CD4-positive, alpha-beta T cell treated with Interleukin-17A for 4 hours (primary cell): ENCODE measurements at regions not wholly inside any gene's neighbourhood (a gene's known extent, or its start where the extent isn't known, plus 50 kb on each side); places are given as distances from the start of the nearest gene placed in this dataset.
"Not testable (repeated sequence)": the region's sequence is repeated elsewhere in the genome, so short reads cannot be mapped to it uniquely, and the experiment has no call there.

ENCODE experiments used
- DNase-seq: peaks from one replicate; pipeline ENCODE4 v3.0.0-alpha.2; 2020; ENCODE audit warnings: mixed read lengths

DNA sequence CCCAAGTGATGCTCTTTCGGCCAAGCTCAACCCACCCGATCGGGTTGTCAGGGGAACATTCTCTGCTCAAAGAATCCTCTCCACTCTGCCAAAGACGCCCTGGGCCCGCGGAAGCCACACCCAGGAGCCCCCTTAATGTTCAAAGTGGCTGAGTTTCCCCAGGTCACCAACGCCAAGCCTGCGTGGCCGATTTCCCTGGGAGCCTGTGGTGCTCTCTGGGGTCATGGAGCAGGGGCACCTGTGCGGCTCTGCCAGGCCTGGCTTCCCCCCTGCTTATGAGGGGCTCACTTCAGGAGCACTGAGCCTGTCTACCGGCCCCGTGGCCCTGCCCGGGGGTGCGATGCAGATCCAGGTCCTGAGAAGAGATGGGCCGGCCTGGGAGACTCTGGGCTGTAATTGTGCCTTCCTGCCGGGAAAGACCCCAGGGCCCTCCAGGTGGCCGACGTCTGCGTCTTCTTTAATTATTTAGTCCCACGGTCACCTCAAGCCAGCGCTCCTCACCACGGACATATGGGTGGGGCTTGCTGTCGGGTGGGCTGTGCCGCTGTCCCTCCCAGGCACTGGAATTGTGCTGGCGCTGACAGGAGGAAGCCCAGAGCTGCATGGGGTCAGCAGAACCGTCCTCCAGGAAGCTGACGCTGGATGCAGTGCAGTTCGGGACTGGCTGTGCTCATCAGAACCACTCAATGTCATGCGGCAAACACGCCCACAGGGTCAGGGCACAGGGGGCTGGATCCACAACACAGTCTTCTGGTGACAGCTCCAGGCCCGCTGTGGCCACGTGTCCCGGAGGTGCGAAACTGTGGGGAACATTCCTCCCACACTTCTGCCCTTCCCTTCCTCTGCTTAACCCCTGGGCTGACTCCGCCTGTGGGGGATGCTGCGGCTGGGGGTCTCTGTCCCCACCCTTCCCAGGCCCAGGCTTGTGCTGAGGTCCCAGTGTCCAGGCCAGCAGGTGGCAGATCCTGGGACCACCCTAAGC lies 267.6 kb upstream of the SFSWAP start:
- DNase-seq, result no peak

DNA sequence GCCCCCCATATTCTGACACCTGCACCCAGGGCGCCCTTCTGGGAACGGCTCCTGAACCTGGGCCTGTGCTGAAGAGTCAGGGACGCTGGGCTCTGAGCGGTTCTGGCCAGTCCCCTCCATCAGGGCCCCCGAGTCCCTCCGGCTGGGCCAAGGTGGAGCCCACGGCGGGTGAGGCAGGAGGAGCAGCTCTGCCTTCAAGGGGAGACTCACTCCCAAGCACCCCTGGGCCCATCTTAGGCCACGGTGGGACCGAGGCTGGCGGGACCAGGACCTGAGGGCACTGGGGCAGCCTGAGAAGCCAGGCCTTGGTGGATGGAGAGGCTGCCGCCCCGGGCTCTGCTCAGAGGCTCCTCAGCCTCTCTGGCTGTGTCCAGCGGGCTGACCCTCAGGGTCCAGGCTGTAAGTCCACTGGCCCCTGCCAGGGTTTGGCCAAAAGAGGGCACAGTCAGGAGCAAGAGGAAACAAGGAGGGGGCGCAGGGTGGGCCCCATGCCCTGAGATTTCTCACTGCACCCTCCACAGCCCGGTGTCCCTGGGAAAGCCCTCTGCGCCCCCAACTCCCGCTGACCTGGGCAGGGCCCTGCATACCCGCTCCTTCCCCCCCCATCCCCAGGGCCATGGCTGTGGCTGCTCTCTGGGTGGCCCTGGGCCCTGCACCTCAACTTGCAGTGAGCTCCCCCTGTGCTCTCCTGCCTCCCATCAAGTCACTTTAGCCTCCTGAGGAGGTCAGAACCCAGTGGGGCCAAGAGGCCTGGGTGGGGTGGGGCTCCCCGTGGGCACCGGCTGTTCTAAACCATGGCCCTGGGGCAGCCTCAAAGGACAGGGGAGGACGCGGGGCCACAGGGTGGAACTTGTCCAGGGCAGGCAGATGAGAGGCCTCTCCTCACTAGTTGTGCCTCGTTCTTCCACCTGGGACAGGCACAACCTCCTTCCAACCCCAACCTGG lies 266.4 kb upstream of the SFSWAP start:
- DNase-seq, result no peak

DNA sequence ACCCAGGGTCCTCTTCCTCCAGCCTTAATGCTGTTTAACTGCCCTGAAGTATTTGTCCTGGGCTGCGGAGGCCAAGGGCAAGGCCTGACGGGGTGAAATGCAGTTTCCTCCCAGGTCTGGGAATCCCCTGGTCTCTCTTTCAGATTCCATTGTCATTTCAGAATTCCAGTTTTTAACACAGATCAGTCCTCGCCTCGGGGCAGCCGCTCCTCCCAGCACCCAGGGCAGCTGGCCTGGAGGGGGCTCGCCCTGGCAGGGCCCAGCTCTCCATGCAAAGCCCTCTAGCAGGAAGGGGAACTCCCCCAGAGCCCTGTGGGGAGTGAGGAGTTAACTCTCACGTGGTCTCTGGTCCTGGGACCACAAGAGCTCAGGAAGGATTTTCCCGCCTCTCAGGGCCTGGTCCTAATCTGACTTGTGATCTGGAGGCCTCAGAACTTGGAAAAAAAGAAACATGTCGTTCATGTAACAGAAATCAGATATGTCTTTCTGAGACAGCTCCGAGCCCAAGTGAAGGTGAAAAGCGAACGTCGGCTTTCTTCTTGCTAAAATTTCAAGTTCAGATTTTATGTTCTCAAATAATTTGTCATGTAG lies 265.6 kb upstream of the SFSWAP start:
- DNase-seq, result no peak

DNA sequence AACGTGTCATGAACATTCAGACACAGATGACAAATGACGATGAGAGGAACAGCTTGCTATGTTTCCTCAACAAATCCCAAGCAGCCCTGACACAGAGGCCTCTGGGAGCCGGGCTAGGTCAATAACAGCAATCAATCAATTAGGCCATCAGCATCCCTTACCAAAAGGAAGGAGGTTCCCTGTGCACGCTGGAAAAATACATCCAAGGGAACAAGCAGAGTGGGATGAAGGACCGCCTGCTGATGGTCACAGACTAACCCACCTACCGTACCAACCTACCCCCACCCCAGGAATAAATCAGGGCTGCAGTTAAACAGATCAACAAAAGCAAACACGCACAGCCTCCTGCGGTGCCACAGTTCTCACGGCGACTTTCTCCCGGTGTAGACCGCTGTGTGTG lies 265.1 kb upstream of the SFSWAP start:
- DNase-seq, result no peak

DNA sequence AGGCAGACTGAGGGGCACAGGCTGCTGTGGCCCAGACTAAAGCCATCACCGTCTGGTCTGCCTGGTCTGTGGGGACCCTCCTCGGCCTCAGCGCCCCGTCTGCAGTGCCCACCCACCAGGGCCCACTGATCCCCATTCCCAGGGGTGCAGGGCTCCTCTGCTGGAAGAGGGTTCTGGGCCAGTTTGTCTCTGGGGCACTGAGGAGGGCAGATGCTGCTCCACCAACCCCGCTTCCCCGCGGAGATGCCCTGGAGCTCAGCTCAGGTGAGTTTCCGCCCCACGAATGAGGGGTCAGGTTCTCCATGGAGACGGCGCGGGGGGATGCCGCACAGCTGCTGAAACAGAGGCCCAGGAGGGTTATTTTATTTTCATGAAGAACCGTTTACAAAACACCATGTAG lies 263.3 kb upstream of the SFSWAP start:
- DNase-seq, result not testable (repeated sequence)

DNA sequence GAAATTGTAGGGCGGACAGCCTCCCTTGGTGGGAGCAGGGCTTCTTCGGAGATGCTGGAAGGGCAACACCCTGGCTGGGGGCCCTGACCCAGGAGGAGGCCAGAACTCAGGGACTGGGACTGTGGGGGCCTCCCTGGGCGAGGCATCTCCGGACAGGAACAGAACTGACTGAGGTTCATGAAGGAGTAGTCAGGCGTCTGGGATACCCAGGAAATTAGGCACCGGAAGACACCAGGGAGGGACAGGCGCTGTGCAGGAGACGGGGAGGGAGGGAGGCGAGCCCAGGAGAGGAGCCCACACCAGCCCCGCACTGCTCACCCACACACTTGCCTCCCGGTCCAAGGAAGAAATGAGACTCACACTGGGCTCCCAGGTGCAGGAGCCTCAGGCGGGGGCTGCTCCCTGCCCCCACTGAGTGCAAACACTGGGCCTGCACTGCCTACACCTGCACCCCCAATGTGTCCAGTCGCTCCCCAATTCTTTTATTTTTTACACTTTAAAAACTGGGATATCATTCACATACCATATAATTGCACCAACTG lies 262.6 kb upstream of the SFSWAP start:
- no peak for DNase-seq

DNA sequence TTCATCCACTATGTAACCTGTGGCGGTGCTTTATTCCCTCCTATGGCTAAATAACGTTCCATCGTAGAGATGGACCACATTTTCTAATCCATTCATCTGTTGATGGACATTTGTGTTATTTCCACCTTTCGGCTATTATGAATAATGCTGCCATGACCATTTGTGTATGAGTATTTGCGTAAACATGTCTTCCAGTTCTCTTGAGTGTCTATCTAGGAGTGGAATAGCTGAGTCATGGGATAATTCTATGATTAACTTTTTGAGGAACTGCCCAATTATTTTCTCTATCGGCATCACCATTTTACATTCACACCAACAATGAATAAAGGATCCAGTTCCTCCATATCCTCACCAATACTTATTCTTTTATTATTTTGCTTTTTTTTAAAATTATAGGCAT lies 261.9 kb upstream of the SFSWAP start:
- no peak for DNase-seq

DNA sequence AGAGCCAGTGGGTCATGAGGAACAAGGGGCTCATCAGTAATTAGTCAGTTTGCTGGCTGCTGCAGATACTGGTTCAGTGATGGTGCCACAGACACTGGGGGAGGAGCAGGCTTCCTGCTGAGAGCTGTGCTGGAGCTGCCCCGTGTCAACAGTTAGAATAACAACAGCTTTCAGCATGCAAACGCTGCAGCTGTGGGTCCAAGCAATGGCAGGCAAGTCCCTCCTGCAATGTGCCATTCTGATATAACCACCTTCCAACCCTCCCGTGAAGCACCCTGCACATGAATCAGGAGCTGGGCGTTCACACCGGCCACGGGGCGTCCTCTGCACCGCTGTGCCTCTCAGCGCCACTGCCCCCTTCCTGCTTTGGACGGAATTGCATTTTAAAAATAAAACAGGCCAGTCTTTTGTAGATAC lies 258.4 kb upstream of the SFSWAP start:
- DNase-seq, result peak; percentile 38

DNA sequence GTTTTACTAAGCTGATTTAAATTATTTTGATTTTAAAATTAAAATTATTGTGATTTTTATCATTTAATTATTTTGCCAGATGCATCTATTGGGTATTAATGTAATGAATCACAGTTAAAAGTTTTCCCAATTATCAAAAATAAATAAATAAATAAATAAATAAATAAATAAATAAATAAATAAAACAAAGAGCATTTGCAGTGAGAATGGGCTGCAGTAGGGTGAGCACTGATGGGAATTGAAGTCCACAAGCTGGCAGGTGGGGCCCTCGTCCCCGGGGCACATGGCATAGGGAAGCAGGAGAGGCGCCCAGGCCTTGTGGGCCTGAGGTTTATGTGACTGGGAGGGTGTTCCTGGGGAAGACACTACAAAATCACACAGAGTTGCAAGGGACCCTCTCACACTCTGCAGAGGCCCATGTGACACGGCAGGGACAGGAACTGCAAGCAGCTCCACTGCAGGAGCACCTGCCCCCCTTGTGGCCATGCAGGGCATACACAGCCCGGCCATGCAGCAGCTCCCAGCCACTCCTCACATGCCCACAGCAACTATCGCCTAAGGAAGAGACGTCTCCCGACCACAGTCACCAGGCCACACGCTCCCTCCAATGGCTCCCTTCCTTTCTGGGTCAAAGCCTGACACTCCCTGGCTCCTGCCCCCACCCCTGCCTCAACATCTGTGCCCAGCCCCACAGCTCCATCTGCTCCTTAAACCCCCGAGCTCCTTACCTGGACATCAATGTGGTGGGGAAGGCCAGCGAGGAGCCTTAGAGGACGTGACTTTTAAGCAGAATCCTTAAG lies 256.3 kb upstream of the SFSWAP start:
- DNase-seq, result peak; percentile 26

DNA sequence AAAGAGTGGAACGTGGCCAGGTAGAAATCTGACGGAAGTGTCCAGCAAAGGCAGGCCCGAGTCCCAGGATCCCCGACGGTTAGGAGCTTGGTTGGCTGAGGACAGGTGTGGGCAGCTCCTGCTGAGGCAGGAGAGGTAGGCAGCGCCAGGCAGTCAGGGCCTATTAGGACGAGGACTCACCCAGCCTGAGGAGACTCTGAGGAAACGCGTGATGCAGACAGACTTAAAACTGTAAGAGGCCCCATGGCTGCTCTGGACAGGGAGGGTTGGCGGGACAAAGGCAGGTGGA lies 255.7 kb upstream of the SFSWAP start:
- no peak for DNase-seq

DNA sequence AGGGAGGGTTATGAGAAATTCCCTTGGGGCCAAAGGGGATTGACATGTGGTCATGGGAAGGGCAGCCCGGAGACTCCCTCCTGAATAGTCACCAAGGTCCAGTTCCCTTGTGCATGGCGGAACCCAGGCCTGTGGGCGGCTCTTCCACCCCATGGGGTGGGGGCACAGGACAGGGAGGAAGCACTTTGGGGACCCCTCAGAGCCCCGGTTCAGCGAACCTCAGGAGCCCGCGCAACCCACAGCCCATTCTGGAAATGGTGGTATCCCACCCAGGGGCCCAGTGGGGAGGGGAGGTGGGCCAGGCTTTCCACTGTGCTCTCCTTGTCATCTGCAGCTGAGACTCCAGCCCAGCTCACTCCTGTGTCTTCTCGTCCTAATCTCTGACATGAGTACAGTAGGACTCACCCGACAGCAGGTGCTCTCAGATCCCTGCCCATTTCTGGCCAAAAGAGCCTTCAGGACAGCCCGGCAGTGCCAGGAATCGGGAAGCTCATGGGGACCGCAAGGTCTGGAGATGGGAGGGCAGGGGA lies 255.2 kb upstream of the SFSWAP start:
- no peak for DNase-seq

DNA sequence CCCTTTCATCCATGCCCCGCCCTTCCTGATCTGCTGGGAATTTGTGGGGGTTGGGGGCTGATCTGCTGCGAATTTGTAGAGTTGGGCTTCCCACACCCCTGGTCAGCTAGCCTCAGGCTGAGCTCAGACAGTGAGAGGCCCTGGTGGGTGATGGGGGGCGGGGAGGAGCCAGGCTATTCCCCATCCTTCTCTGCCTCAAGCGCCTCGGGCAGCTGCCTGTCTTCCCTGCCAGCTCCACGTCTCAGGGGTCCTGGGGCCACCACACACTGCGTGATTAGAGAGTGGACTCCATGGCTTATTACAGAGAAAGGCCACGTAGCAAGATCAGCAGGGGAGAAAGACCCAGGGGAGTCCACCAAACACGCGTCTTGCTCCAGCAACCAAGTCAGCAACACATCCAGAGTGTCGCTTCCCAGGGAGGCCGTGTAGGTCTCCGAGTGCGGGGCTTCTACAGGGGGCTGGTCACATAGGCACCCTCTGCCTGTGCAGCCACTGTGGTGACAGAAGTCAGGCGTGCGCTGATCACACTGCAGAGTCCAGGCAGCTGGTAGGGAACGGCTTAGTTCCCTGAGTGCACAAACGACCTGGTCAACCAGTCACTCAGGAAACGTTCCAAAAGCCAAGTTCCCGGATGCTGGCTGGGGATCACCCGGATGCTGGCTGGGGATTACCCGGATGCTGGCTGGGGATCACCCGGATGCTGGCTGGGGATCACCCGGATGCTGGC lies 254.4 kb upstream of the SFSWAP start:
- DNase-seq, result no peak

DNA sequence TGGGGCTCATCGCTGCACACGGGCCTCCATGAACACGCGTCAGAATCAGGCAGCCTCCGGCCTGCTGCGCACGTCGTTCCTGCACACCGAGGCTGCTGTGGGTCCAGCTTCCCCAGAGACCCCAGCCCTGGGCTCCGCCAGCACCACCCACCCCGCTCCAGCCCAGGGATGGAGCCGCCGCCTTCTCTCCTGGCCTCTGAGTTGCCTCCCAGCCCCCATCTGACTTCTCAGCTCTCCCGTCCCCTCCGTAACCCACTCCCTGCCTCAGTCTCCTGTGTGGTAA lies 253.9 kb upstream of the SFSWAP start:
- DNase-seq, result no peak

DNA sequence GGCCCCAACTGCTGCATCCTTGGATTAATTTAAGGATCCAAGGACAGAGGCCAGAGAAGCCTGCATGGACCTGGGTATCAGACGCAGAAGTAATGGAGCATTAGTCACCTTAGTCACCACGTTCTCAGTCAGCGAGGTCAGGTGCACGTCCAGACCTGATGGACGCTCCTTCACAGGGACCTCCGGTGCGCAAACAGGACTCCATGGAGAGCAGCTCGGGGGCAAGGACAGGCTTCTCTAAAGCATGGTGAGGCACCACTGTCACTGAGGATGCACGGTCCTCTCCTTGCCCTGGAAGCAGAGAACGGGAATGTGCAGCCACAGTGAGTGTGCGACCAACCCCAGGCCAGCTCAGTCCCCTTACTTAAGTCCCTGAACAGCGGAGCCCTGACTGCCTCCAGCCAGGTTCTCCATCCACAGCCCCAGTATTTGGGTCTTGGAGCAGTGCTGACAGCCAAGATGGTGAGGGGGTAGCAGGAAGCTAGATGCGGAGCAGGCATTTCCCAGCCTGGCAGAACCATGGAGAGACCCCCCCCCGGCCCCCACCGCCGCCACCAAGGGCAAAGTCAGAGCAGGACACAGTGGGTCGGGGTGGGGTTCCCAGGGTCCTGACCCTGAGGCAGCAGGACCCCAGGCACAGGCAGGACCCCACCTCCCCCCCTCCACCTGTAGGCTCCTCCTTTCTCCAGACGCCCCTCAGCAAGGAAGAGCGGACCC lies 253.4 kb upstream of the SFSWAP start:
- no peak for DNase-seq

DNA sequence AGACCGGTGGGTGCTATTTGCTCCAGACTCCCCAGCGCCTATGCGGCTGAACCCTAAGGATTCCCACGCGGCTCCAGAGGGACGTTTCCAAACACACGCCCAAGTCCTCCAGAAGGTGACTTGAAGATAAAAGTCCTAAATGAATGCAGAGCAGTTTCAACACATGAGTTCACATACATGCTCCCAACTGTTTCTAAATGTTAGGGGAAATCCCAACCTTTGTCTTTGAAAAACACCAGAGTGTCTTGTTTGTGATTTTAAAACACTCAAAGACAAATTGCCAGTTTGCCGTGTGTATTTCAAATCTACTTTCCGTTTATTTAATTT lies 252.9 kb upstream of the SFSWAP start:
- DNase-seq, result no peak

DNA sequence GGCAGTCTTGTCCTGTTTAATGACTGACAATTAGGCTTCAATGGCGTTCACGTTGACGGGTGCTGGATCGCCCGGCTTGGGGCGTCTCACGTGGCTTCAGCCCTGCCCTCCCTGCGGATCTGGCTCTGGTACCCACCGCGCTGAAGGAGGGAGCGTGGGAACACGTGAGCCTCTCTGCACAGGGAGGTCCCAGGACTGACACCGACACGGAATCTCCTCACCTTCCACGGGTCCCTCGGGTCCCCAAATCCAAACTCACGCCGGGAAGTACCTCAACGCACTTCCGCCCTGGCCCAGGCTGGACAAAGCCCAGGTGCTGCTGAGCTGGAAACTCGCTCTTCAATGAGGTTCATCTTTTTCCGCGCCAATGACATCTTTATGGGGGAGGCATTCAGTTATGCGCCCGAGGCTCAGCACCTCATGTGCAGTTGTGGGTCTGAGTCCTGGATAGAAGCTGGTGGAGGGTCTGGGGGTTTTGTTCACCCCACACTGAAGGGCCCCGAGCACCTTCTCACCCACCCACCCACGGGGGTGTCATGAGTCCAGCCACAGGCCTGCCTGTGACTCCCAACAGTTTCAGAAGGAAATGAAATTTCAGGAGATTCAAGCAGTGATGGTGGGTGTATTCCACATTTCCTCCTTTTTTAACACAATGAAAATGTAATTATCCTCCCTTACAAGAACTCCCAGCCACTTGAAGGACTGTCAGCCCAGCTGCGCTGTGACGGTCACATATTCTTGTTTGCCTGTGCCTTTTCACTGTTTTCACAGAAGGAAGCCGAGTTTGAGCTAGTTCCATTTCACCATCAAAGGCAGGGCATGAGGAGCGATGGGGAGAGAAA lies 251.7 kb upstream of the SFSWAP start:
- no peak for DNase-seq

DNA sequence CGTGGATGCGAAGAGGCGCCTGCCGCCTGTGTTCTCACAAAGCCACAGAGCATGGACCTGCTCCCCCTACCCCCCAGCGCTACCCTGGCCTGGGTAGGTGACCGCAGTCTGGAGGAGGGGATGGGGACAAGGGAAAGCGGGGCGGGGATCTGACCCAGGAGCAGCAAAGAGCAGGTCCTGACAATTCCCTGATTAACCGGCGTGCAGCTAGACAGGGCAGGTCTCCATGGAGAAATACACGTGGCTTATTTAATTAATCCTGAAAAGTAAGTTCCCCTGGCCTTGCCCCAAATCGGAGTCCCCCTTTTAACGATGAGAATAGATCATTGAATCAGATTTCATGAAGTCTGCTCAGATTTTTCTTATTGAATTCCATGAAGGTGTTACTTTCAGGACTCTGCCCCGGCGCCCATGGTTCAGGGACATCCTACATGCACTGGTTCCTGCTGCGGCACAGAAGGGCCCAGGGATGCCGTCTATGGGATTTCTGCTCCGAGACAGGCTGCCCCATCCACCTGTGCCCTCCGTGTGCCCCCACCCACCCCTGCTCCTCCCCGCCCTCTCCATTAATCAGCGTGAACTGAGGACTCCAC lies 251.0 kb upstream of the SFSWAP start:
- no peak for DNase-seq

DNA sequence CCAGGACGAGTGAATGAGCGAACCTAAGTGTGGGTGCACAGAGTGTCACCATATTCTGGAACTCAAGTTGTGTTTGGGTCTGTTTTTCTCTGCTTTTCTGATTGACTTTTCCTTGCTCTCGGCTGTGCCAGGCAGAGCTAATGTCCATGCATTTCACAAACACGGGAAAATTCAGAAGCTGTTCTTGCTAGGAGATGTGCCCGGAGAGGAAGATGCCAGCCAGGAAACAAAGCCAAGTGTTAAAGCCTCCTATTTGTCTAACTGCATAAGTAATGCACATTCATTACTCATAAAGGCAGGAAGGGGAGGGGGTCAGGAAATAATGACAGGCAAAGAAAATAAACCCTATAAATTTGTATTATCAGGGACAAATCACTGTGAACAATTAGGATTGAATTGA lies 250.4 kb upstream of the SFSWAP start:
- DNase-seq, result no peak

DNA sequence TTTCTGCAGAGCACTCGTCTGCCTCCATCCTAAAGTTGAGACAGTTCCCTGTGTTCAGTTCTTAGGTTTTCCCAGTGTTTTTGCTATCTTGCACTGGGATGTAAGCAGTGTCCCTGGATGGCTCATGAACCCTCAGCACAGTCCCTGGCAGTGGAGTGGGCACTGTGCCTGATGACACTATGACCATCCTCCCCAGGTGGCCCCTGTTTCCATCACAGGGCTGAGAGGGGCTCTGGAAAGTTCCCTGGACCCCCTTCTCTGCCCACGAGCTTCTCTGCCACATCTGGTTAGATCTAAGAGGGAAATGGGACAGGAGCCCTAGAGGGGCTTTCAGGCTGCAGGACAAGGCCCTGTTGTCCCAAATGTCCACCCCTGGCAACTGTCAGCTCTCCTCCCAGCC lies 249.8 kb upstream of the SFSWAP start:
- DNase-seq, result no peak

DNA sequence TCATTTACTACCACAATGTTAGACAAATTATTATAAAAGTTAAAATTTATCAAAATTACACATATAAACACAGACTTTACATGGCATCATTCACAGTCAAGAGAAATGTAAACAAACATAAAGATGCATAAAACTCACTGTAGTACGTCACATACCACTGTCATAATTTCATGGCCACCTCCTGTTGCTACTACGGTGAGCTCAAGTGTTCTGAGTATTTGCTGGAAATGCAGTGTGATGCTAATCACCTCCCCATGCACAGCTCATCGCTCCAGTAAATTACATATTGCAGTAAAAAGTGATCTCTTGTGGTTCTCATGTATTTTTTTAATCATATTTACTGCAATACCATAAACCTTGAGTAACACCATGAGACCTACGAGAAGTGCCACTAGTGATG lies 247.7 kb upstream of the SFSWAP start:
- no peak for DNase-seq
